HG03378 (cell line): ENCODE measurements at regions not wholly inside any gene's neighbourhood (a gene's known extent, or its start where the extent isn't known, plus 50 kb on each side); places are given as distances from the start of the nearest gene placed in this dataset.
"Not testable (repeated sequence)": the region's sequence is repeated elsewhere in the genome, so short reads cannot be mapped to it uniquely, and the experiment has no call there.

Experiments used
- ATAC-seq: cut with Tn5 transposase; IDR thresholded peaks from one replicate; pipeline ENCODE4 v1.9.1; 2021; ENCODE audit warnings: mild to moderate bottlenecking, moderate library complexity; ENCODE audit not compliant: unreplicated experiment

DNA sequence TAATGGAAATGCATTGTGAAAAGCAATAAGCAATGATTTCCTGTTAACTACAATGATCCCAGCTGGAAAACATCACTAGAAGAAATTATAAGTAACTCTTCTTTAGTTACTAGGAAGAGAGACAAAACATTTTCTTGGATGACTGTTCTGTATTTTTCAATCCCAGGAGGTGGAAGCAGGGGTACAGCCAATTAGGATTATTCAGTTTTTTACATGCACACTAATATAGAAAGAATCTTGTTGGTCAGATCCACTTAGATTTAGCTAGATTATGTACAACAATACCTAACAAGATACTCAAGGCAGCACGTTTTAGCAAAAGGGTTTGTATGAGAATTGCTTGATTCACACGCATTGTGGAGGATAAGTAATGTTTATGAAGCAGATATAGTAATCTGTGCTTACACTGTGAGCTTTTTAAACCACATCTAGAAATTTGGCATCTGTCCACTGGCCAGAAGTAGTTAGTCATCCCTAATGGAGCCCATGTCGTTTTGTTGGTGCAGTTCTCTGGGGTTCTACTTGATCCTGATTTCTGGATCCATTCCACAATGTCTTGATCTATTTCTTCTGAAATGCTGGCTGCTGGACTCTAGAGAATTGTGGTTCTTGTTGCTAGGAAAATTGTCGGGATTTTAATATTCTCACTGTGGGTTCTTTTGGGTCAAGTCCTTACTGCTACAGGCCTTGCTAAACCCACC is 199.7 kb downstream of the ADCYAP1 start:
- ATAC-seq = no peak

DNA sequence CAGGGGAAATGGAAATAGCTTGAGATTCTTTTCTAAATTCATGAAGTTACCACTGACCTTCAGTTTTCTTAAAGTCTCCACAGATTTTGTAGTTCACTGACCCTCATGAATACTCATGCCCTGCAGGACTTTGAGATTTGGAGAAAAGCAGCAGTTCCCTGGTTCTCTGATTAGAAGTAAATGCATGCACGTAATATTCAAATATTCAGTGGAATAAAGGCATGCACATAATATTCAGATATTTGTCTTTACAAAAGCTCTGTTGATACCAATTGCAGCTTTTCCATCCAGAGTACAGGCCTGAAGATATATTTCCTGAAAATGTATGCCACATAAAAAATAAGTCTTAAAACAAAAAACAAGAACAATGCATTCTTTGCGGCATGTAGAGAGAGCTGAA is 219.8 kb downstream of the ADCYAP1 start:
- no peak for ATAC-seq

DNA sequence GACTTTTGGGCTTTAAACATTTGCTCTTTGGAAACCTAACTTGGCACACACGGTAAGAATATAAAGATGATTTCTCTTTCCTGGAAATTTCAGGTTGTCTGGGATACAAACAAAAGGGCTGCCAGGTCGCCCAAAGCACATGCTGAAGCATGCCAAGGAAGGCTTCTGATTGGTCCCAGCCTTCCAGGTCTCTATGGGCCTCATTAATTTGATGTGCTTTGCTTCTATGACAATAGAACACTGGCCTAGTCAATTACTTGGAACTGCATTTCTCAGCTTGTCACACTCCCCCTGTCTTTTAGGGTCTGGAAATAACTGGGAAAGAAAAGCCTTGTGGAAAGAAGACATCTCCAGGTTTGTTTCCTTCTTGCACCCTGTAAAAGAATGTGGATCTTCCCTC is 228.9 kb downstream of the ADCYAP1 start:
- no peak for ATAC-seq

DNA sequence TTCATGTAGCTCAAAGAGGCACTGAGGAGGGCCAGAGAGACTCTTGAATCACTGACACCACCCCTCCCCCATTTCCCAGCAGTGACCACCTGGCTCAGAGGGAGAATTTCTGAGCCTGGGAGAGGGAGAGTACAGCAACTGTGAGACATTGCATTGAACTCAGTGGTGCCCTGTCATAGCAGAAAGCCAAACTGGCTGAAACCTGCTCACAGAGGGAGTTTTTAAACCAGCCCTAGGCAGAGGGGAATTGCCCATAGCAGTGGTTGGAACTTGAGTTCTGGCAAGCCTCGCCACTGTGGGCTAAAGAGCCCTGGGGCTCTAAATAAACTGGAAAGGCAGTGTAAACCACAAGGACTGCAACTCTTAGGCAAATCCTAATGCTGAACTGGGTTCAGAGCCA is 243.1 kb downstream of the ADCYAP1 start:
- no peak for ATAC-seq

- no peak for ATAC-seq
Measured at GRCh38 chr18:1149709-1150108, 245.0 kb downstream of the ADCYAP1 start.

GRCh38 chr18:1150344-1150743 is 245.7 kb downstream of the ADCYAP1 start:
- ATAC-seq = no peak

GRCh38 chr18:1152958-1153357 is 248.3 kb downstream of the ADCYAP1 start:
- not testable (repeated sequence) for ATAC-seq

GRCh38 chr18:1173593-1173992 is 268.9 kb downstream of the ADCYAP1 start:
- no peak for ATAC-seq

GRCh38 chr18:1177232-1177631 is 272.6 kb downstream of the ADCYAP1 start:
- ATAC-seq = no peak

DNA sequence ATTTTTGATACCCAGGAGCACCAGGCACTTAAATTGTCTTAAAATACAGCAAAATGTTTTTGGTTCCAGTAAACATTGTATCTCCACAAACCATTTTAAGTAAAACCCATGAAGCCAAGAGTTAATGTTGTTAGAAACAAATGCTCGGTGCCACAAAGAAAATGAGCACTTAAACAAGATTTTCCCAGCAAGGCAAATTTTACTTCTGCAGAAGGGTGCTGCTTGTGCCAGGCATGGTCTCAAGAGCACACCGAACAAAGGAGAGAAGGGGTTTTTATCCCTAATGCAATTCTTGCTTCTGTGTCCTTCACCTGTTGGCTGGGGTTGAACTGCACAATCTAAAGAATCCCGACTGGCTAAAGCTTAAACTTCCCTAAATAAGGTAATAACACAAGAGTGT is 286.7 kb downstream of the ADCYAP1 start:
- no peak for ATAC-seq

GRCh38 chr18:1213126-1213525 is 308.5 kb downstream of the ADCYAP1 start:
- ATAC-seq = no peak

GRCh38 chr18:1222880-1223279 is 318.2 kb downstream of the ADCYAP1 start:
- ATAC-seq = no peak

GRCh38 chr18:1227025-1227424 is 322.4 kb downstream of the ADCYAP1 start:
- no peak for ATAC-seq

DNA sequence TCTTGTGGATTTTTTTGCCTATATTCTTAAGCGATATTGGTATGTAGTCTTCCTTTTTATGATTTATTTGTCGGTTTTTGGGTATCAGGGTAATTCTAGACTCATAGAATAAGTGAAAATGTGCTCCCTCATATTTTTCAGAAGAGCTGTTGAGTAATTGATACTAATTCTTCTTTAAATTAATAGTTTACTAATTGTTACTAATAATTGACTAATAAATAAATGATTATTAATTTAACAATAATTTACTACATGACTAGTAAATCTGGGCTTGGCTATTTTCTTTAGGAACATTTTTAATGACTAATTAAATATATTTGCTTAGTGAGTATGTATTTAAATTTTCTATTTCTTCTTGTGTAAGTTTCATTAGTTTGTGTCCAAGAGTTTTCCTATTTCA is 325.0 kb downstream of the ADCYAP1 start:
- no peak for ATAC-seq

GRCh38 chr18:1232867-1233266 is 328.2 kb downstream of the ADCYAP1 start:
- ATAC-seq = no peak

- ATAC-seq = no peak
Measured at GRCh38 chr18:1240701-1241100, 336.0 kb downstream of the ADCYAP1 start.

- ATAC-seq = no peak
Measured at GRCh38 chr18:1244397-1245122, 339.9 kb downstream of the ADCYAP1 start.

- no peak for ATAC-seq
Measured at GRCh38 chr18:1246827-1247226, 342.2 kb downstream of the ADCYAP1 start.

DNA sequence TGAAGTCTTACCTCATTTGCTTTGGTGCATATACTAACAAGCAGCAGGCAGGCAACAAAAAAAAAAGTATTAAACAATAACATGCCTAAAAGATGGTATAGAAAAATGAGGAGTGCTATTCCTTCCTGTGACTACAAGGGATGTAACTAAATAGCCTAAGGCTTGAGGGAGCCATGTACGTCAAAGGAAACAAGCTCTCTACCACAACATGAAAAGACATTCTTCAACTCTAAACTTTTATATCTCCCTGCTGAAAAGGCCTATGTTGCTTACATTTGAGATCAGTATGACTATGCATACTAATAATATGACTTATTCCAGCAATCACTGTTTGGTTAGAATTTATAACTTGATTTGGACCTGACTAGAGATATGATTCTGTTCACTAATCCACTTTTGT is 347.9 kb downstream of the ADCYAP1 start:
- ATAC-seq = no peak

DNA sequence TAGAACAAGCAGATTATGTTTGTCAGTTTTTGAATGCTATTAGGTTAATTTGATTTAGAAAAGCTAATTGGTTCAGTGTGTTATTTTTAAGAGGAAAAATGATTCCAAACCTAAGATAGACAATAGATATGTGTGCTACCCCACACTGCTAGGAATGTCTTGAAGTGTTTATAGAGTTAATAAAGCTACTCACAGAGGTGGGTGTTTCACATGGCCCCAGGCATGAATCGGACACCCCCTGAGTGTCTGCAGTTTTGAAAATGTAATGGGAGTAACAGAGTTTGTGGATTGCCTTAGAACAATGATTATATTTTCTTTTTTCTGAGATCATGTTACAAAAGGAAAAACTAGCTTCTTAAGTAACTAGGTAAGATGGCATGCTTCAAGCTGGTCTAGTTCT is 348.3 kb downstream of the ADCYAP1 start:
- ATAC-seq = no peak

DNA sequence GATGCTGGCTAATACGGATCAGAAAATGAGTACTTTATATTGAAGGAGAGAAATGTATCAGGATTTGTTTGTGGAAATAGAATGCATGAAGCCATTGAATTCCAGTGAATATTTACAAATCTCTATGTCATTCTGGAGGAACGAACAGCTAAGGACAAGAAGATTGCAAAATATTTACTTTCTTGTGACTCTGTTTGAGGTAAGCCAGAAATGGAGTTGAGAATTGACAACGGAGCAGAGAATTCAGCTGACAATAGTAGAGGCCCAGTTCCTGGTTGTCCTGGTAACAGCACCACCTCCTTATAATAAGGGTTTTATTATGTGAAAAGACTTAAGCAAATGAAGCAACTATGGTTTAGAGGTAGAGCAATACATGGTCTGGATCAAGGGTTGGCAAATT is 349.2 kb downstream of the ADCYAP1 start:
- no peak for ATAC-seq

DNA sequence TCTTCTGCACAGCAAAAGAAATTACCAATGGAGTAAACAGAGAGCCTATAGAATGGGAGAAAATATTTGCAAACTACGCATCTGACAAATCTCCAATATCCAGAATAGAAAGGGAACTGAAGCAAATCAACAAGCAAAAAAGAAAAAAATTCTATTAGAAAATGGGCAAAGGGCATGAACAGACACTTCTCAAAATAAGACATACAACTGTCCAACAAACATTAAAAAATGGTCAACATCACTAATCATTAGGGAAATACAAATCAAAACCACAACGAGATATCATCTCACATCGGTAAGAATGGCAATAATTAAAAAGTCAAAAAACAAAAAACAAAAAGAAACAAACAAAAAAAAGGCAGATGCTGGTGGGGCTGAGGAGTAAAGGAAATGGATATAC is 356.4 kb downstream of the ADCYAP1 start:
- ATAC-seq = no peak

GRCh38 chr18:1267021-1267420 is 362.4 kb downstream of the ADCYAP1 start:
- no peak for ATAC-seq
